BJ (cell line): ENCODE measurements at regions not wholly inside any gene's neighbourhood (a gene's known extent, or its start where the extent isn't known, plus 50 kb on each side); places are given as distances from the start of the nearest gene placed in this dataset.

Experiments
- CTCF ChIA-PET: fragments of 350-600 bp; formaldehyde crosslinking; extraction: SDS; loops from one replicate; lab custom pipeline; 2021; ENCODE audit warnings: antibody characterized with exemption, inconsistent platforms; lab: Yijun Ruan, JAX
- POLR2A ChIA-PET: fragments of 300-600 bp; sonication (Branson Sonifier 250); formaldehyde crosslinking; extraction: SDS; loops from one replicate; lab custom pipeline; 2021; ENCODE audit warnings: antibody characterized with exemption; lab: Charles Lee
- DNase-seq: peaks from one replicate; pipeline ENCODE4 v3.0.0-alpha.2; 2011; ENCODE audit warnings: low read depth
- H3K27me3 ChIP-seq: 2 replicates; pipeline ENCODE4 v1.6.0; 2011; ENCODE audit warnings: low read length; ENCODE audit not compliant: control insufficient read depth, insufficient read depth
- H3K36me3 ChIP-seq: 2 replicates; pipeline ENCODE4 v1.5.1; 2011; ENCODE audit warnings: low read length; ENCODE audit not compliant: control insufficient read depth, insufficient read depth
- H3K4me3 ChIP-seq: 2 replicates; pipeline ENCODE4 v1.5.1; 2011; ENCODE audit warnings: low read depth, mild to moderate bottlenecking, control low read depth, low read length
- TF ChIP-seq, protein P1 (sequence below): IDR thresholded peaks from 2 replicates; pipeline ENCODE4 v1.5.1; 2011; ENCODE audit warnings: low read depth, mild to moderate bottlenecking, control low read depth, inconsistent platforms, low read length, moderate library complexity; ENCODE audit not compliant: insufficient read depth

GRCh38 chr2:41504532-41504931 lies 543.3 kb upstream of the PKDCC start:
- no peak for DNase-seq
- ChIA-PET POLR2A (no interaction called here), CTCF (no interaction called here)
- Histone ChIP-seq H3K4me3 (no peak overlapping the region), H3K27me3 (no peaks in the 10 kb centered on the region), H3K36me3 (no peaks in the 10 kb centered on the region)
- TF ChIP-seq, protein P1, sequence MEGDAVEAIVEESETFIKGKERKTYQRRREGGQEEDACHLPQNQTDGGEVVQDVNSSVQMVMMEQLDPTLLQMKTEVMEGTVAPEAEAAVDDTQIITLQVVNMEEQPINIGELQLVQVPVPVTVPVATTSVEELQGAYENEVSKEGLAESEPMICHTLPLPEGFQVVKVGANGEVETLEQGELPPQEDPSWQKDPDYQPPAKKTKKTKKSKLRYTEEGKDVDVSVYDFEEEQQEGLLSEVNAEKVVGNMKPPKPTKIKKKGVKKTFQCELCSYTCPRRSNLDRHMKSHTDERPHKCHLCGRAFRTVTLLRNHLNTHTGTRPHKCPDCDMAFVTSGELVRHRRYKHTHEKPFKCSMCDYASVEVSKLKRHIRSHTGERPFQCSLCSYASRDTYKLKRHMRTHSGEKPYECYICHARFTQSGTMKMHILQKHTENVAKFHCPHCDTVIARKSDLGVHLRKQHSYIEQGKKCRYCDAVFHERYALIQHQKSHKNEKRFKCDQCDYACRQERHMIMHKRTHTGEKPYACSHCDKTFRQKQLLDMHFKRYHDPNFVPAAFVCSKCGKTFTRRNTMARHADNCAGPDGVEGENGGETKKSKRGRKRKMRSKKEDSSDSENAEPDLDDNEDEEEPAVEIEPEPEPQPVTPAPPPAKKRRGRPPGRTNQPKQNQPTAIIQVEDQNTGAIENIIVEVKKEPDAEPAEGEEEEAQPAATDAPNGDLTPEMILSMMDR = no peak

DNA sequence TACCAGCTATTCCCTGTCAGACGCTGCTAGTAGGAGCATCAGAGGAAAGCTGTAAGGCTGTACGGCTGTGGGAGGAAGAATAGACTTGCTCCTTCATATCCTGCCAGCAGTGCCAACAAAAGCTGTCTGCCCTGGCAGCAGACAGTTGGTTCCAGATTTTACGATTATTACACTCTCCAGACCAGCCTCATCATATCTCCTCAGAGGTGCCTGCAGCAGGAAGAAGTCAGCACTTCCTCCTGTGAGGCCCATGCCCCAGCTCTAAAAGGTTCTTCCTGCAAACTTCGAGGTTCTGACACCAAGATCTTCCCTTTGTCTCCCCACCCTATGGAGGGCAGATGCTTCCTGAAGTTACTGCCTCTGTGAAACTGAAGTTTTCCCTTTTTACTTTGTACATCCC lies 537.7 kb upstream of the PKDCC start:
- no peak for DNase-seq
- POLR2A ChIA-PET = no interaction called here
- Histone ChIP-seq H3K27me3 (no peaks in the 10 kb centered on the region), H3K36me3 (no peaks in the 10 kb centered on the region), H3K4me3 (no peak overlapping the region)
- TF ChIP-seq, protein P1 = no peak
- CTCF ChIA-PET = no interaction called here

- no peak overlapping the region for H3K4me3 ChIP-seq
- TF ChIP-seq, protein P1 = no peak
- ChIA-PET POLR2A (no interaction called here), CTCF (no interaction called here)
- no peaks in the 10 kb centered on the region for H3K27me3 ChIP-seq
- H3K36me3 ChIP-seq = no peaks in the 10 kb centered on the region
- no peak for DNase-seq
These were observed 526.6 kb upstream of the PKDCC start for GRCh38 chr2:41521211-41521610.

DNA sequence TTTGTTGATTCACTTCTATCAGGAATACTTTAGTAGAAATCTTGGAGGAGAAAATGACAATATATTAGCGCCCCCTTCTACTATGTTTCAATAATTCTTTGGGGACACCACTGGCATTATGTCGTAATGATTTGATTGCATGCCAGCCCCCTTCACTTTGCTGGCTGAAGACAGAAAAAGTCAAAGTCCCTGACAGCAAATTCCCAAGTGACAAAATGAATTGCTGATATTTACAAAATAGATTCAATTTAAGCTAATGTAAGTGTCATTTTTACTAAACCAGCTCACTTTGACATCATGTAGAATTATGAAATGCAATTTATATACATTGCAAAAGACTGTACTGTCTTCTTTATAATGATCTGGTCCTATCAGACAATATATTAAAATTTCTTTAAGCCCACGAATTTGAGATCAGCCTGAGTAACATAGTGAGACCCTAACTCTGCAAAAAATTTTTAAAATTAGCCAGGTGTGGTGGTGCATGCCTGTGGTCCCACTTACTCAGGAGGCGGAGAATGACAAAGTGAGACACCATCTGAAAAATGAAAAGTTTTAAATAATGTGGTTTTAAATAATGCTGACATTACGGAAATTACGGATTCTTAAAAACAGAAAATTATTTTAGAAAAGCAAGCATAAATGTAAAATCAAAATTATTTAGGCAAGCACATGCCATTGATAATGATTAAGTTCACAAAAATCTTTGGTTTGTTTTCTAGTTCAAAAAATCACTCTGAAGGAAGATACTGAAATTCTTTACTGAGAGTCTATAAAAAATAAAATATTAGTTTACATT lies 520.1 kb upstream of the PKDCC start:
- Histone ChIP-seq H3K27me3 (no peaks in the 10 kb centered on the region), H3K4me3 (no peak overlapping the region), H3K36me3 (no peaks in the 10 kb centered on the region)
- CTCF ChIA-PET = interaction anchor here (0.5 to 0.9 kb wide), 2 partner anchors 30 to 1040 kb away, joined by 3 read pairs; no protein-coding TSS in a partner anchor
- TF ChIP-seq, protein P1 = no peak
- POLR2A ChIA-PET = no interaction called here
- no peak for DNase-seq

DNA sequence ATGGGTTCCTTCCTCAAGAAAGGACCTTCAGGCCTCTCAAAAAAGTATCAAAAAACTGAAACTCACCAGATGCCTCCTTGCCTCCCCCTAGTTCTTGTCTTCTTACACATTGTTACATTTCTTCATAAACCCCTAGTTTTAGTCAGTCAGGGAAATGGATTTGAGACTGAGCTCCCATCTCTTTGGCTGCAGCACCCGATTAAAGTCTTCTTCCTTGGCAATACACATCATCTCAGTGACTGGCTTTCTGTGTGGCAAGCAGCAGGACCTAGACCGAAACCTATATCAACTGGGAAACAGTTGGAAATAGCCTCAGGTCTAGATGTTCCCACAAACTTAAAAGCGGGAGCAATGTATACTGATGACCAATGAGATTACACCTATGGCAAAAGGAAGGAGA lies 512.2 kb upstream of the PKDCC start:
- CTCF ChIA-PET = no interaction called here
- Histone ChIP-seq H3K27me3 (no peaks in the 10 kb centered on the region), H3K36me3 (no peaks in the 10 kb centered on the region), H3K4me3 (no peak overlapping the region)
- POLR2A ChIA-PET = no interaction called here
- TF ChIP-seq, protein P1 = no peak
- DNase-seq = no peak
